HG03378 (cell line): ENCODE measurements at regions not wholly inside any gene's neighbourhood (a gene's known extent, or its start where the extent isn't known, plus 50 kb on each side); places are given as distances from the start of the nearest gene placed in this dataset.
"Not testable (repeated sequence)": the region's sequence is repeated elsewhere in the genome, so short reads cannot be mapped to it uniquely, and the experiment has no call there.

ENCODE experiments used
- ATAC-seq: cut with Tn5 transposase; IDR thresholded peaks from one replicate; pipeline ENCODE4 v1.9.1; 2021; ENCODE audit warnings: mild to moderate bottlenecking, moderate library complexity; ENCODE audit not compliant: unreplicated experiment

DNA sequence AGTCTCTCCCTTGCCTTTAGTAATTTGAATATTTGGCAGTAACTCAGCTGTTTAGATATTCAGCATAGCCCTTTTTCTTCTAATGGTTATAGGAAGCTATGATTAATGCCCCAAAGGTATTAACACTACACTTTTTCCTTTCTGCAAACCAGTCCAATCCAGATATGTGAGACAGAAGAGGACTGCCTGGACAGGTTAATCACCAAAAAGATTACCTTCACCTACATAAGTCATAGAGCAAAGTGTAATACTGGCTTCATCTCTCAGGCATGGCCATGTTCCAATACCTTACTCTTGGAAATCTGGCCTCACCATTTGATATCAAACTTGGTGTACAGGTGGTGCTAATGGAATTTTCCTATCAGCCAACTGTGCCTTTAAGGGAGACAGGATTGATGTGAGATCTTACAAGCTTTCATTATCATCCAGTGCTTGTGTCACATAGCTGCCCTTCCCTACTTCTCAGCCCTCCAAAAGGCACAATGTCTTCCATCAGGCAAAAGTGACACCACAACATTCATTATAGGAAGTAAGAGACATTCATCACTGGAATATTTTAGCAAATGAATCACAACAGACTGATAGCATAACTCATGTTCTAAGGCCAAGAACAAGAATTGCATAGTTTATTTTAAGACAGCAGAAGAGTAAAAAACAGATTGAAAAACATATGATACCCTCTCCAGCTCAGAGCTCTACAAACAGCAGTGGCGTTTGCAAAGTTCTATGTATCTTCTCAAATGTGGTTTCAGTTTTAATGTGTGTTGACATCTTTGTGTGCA, 91.2 kb upstream of the PAM start:
- ATAC-seq, result no peak

DNA sequence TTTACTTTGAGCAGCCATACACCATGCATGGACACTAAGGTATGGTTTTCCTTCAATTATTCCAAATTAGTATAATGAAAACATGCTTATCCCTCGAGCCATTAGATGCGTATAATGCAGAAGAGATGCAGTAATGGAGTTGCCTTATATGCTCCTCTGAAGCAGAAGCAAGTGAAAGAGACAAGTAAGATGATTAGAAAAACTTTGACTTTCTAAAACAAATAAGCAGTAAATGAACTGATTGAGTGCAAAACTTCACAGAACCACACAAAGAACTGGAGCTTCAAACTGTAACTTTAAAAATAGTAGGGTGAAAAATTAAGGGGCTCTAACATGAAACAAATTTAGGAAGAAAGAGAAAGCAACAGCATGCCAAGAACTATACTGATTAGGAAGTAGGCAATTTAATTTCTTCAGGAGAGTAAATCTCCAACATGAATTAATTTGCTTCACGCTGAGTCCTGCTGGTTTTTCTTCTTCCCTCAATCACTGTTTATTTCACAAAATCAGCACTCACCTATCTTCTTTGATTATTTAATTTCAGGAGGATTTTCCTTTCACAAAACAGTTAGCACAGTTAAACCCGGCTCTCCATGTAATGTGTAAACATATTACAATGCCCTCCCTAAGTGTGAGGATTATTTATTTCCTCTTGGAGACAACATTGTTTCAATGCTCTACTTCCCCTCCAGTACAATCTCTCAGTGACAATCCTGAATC, 90.3 kb upstream of the PAM start:
- ATAC-seq, result no peak

DNA sequence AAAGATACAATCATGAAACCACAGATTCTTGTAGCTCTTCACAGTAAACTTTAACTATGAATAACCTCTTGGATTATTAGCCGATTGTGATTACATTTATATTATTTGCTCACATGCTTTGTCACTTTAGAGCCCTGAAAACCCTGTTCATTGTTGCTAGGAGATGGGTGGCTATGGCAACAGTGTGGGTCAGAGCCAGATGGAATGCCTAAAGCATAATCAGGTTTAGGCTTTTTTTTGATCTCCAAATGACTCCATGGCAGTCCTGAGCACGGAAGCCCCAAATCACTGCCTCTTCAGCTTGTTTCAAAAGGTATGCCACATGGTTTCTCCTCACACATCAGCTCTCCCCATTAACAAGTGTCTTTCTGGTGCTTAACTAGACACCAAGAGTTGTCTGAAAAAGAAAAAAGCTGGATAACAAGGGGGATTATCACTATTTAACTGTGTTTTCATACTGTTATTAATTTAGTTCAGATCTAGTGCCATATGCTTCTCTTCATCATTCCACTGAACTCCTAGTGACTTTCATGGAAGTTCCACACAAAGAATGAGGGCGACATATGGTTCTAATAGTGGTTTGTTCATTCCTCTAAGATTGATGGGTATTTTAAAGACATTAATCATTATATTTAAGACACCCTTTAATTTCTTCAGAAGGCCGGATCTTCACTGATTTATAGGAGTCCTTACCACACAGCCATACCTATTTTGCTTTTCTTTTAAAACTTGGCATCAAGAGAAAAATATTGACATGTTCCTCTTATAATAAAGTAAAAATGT, 88.8 kb upstream of the PAM start:
- ATAC-seq, result no peak

DNA sequence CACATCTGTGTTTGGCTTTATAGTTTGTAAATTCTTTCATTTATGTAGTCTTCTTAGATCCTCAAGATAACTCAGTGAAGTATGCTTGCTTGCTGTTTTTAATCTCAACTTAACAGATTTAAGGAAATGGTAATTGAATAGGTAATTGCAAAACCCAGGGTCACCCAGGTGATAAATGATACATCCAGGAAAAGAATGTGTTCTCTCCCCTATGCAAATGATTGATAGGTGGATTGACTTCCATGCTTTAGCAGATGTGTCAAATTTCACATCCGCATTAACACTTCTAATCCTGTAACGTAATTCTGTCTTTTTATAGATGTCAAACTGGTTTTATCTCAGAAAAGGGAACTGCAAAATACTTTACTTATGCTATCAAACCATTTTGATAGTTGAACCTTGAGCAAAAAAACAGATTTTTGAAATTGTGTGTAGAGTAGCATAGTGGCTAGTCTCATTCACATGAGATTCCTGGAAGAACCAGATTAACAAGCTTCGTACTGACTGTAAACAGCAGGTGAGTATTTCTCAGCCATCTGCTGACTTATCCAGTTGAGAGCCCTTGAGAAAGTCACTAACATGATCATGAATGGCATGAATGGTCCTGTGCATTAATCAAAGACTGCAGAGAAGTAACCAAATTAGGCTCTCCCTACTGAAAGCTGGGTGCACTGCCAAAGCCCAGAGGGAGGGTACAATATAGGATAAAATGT, 86.7 kb upstream of the PAM start:
- ATAC-seq, result no peak

DNA sequence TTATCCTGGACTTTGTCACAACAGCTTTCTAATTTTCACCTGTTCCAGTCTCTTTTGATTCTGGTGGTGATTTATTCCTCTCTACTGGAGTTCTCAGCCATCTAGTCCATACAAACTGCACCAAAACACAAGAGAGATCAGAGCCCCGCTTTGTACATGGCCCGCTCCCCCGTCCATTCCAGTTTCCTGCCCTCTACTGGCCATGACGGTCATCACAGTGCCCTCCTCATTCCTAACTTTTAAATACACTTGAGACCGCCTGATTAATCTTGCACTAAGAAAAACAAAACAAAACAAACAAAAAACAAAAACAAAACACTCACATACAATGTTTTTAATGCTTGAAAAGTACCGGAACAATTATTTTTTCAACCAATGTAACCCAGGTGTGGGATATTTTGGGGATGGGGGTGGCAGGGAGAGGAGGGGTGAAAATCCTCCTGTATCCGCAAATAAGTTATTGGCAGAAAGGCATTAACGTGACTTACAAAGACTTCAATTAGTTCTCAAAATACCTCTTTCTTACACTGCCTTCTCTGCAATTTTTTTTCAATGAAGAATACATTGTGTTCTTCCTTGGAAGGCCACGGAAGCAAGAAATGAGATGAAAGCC, 84.8 kb upstream of the PAM start:
- ATAC-seq, result no peak

DNA sequence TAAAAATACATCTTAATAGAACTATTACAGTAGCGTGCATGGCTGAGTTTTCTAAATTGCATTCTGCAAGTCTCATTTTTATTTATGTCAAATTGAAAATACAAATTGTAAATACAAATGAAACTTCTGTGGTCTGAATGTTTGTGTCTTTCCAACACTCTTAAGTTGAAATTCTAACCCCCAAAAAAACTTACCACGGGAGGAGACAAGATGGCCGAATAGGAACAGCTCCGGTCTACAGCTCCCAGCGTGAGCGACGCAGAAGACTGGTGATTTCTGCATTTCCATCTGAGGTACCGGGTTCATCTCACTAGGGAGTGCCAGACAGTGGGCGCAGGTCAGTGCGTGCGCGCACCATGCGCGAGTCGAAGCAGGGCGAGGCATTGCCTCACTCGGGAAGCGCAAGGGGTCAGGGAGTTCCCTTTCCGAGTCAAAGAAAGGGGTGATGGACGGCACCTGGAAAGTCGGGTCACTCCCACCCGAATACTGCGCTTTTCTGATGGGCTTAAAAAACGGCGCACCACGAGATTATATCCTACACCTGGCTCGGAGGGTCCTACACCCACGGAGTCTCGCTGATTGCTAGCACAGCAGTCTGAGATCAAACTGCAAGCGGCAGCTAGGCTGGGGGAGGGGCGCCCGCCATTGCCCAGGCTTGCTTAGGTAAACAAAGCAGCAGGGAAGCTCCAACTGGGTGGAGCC, 83.9 kb upstream of the PAM start:
- not testable (repeated sequence) for ATAC-seq

DNA sequence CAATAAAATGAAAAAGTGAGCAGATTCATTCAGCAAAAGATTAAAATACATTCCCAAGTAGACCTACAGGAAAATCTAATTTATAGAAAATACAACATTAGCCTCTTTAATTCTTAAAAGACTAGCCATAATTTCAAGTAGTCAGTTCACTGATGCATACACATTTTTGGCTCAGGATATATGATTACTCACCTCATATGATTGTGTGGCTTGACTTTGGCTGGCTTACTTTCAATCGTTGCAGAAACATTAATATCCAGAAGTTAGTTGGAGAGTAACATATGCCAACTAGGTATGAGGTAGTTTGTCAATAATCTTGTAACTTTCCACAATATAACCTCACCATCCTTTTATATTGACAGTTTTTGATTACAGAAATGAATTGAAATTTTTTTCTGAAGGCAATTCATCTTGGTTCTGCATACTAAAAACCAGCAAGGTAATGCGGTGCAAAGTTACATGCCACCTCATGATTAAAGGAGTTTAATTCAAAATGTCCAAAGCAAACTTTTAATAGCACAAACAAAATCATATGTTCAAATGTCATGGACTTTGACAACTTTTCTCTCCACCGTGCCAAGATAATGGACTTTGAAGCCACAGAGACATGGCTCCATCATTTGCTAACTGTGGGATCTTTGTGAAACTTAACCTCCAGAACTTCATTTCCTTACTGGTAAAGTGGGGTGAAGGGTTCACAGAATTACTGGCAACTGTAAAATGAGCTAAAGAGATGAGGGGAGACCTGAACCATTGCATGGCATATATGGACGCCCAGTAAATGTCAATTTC, 76.6 kb upstream of the PAM start:
- no peak for ATAC-seq

DNA sequence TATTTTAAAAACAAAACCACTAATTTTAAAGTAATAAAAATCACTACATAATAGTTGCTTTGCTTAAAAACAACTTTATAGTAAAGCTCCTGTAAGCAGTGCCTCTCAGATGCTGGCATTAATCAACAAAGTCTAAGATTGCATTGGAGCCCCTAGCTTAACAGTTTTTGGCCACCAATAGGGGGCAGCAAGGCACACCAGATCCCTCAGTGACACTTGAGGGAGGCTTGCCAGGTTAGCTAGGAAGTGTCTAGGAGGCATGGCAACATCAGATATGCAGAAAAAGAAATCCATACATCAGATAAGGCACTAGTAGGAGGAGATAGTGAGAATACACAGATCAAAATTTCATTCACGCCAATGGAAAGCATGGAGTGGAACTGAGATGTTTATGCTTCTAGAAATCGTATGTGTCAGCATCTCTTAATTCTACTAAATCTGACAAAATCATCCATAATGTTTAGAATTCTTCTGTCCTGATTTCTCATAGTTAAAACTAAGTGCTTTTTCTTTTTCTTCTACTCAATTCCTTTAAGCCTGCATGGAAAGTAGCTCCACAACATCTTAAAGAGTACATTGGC, 73.6 kb upstream of the PAM start:
- peak; percentile 96 for ATAC-seq

DNA sequence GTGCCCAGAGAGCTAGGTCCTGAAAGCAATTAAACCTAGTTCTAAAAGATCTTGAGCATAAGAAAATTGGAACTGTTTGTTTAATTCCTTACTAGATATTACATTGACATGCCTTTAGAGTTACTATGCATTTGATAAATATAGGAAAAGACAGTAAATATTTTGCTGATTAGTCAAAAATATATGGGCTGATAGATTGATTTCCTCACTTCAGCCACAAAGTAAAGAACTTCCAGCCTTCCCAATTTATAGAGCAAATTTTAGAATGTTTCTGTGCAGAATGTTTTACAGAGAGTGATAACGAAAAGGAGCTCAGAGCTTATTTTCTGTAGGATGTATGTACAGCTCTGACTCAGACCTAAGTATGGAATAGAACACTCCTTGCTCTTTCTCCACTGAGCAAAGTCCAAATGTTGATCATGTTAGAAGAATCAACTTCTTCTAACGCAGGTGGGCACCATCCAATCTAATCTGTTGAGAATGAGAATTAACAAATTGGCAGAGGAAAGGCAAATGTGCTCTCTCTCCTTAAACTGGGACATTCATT, 72.9 kb upstream of the PAM start:
- ATAC-seq, result no peak

DNA sequence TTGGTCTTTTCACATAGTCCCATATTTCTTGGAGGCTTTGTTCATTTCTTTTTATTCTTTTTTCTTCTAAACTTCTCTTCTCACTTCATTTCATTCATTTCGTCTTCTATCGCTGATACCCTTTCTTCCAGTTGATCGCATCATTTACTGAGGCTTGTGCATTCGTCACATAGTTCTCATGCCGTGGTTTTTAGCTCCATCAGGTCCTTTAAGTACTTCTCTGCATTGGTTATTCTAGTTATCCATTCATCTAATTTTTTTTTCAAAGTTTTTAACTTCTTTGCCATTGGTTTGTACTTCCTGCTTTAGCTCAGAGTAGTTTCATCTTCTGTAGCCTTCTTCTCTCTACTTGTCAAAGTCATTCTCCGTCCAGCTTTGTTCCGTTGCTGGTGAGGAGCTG, 67.0 kb upstream of the PAM start:
- ATAC-seq, result not testable (repeated sequence)

DNA sequence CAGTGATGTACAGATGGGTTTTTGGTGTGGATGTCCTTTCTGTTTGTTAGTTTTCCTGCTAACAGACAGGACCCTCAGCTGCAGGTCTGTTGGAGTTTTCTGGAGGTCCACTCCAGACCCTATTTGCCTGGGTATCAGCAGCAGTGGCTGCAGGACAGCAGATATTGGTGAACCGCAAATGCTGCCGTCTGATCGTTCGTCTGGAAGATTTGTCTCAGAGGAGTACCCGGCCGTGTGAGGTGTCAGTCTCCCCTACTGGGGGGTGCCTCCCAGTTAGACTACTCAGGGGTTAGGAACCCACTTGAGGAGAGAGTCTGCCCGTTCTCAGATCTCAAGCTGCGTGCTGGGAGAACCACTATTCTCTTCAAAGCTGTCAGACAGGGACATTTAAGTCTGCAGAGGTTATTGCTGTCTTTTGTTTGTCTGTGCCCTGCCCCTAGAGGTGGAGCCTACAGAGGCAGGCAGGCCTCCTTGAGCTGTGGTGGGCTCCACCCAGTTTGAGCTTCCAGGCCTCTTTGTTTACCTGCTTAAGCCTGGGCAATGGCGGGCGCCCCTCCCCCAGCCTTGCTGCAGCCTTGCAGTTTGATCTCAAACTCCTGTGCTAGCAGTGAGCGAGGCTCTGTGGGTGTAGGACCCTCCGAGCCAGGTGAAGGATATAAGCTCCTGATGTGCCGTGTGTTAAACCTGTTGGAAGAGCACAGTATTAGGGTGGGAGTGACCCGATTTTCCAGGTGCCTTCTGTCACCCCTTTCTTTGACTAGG, 66.3 kb upstream of the PAM start:
- ATAC-seq, result not testable (repeated sequence)

DNA sequence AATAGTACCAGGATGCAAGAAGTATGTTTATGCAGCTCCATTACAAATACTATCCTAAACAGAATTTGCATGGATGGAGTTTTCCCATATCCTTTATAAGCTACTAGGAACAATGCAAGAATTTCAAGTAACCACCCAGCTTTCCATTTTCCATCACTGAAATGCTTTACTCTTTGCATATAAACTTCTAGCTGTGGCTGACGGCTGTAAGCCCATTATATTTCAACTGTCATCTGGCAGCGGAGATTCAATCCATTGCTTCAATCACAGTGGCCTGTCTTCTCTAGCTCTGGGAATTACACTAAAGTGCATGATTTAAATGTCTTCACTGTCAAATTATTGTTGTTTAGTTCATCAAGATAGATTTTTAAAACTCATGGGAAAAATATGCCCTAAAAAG, 64.2 kb upstream of the PAM start:
- no peak for ATAC-seq

DNA sequence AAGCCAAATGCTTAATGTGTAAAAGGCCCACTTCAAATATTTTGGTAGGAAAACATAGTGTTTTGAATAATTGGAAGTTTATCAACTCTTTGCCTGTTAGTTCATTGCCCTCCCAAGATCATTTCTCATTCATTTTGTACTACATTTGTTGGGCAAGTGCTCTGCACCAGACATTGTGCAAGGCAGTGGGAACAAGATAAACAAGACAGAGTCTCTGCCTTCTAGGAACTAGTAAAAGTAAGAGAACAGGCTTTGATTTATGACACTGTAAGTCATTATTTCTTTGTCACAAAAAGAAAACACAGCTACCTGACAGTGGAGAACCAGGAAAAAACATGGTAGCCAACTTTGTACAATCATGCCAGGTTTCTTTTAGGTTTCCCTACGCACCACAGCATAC, 63.7 kb upstream of the PAM start:
- ATAC-seq, result no peak

DNA sequence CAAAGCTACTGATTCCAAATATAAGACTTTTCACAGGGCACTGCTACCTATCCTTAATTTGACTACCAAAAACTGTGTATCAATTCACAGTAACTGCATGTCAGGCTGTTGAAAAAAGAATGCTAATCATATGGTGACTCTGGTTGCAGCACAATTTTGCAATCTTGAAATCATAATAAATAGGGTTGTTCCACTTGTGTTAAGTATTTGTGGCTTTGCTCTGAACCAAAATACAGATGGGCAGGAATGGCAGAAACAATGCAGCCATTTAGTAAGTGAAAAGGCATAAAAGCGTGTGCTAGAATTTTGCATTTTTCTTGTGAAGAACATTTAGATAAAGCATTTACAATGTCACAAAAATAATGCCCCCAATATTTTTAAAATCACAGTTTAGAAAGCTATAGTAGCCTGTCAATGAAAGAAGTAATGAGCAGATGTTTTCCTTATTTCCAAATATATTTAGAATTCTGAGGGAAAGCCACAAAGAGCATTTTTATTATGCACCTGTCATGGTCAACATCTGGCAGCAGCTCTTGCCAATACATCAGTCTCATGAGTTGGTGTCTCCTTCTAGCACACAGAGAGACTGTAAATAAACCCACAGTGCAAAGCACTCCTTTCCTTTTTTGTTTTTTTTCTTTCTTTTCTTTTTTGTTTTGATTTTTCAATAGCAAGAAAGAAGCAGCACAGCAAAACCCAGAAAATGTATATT, 54.8 kb upstream of the PAM start:
- ATAC-seq, result no peak

DNA sequence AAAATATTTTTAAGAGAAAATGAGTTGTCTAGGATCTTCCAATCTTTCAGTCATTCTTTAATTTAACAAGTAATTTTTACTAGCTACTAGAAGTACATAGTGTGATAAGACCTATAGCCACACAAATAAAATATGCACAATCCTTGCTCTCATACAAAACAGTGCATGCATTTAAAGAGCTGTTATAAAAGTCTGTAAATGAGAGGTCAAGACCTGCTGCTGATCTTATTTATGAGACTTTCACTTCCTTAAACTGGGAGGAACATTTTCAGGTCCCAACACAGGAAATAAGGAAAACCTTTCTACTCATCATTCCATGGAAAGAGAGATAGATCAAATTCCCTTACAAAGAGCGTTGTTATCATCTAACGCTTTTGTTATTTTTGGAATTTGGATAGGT, 54.2 kb upstream of the PAM start:
- no peak for ATAC-seq

DNA sequence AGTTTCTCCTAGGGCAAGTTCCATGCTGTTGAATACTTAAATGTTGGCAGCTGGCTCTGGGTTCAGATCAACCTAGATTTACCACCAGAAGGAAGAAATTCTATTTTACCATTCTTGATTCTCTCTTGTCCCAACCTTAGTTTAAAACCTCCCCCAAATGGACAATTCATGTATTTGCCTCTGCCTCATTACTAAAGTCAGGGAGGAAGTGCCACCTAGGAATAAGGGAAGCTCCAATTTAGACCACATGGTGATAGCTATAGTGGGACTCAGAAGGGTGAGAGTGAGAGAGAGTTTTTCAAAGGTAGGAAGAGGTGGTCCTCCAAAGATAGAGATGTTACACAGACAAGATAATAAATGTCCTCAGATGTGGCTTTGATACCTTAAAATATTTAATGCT, 53.4 kb upstream of the PAM start:
- no peak for ATAC-seq
